ENCODE measurements at regions not wholly inside any gene's neighbourhood (a gene's known extent, or its start where the extent isn't known, plus 50 kb on each side); places are given as distances from the start of the nearest gene placed in this dataset.

GRCh38 chr1:172764378-172764777 lies 105.5 kb downstream of the FASLG start:
- Histone ChIP-seq H3K9ac (ENCODE audit: control insufficient read depth, extremely low read depth, insufficient read depth, low read length) (no peak overlapping the region), H3K9me1 (ENCODE audit: control insufficient read depth, extremely low read depth, insufficient read depth, low read length) (no peaks in the 10 kb centered on the region), H3K27ac (ENCODE audit: control insufficient read depth, insufficient read depth, low read length) (no peak overlapping the region), H3K4me2 (ENCODE audit: control insufficient read depth, extremely low read depth, insufficient read depth, low read depth, low read length) (no peak overlapping the region), H3K36me3 (ENCODE audit: control insufficient read depth in 2 of 2, extremely low read depth in 1 of 2, insufficient read depth in 2 of 2, low read length in 2 of 2) (no peaks in the 10 kb centered on the region), H3K9me3 (ENCODE audit: control insufficient read depth, low read depth, low read length) (no peaks in the 10 kb centered on the region), H4K20me1 (ENCODE audit: control insufficient read depth, extremely low read depth, insufficient read depth, low read length) (no peaks in the 10 kb centered on the region), H3K4me3 (ENCODE audit: control insufficient read depth in 2 of 3, extremely low read depth in 1 of 3, insufficient read depth in 2 of 3, low read depth in 1 of 3, low read length in 3 of 3) (no peak overlapping the region), H3K4me1 (ENCODE audit: control insufficient read depth, extremely low read depth, insufficient read depth, low read length) (peaks cover 10% of the 10 kb centered on the region), H3K27me3 (ENCODE audit: control insufficient read depth, extremely low read depth, insufficient read depth, low read length) (no peaks in the 10 kb centered on the region), H3K79me2 (ENCODE audit: control insufficient read depth, insufficient read depth, low read length) (no peaks in the 10 kb centered on the region), H2AFZ (ENCODE audit: control insufficient read depth, low read length) (no peak overlapping the region)
- no peak for TF ChIP-seq CTCF (optimal IDR thresholded peaks at IDR 0.05 in 1 of 3, IDR thresholded peaks at IDR 0.05 in 1 of 3, conservative IDR thresholded peaks at IDR 0.05 in 1 of 3; ENCODE audit: extremely low read depth in 1 of 3, insufficient read depth in 2 of 3, low read length in 3 of 3)
- TF ChIP-seq EZH2 (IDR thresholded peaks at IDR 0.05; ENCODE audit: low read length): no peak
- dilution Hi-C loops (cut with MboI; ENCODE audit: extremely low pct_ligation_motif_present, low sequenced_read_pairs): no loop called here
- FAIRE-seq (no peak), DNase-seq (ENCODE audit: low read depth, low spot score) (no peak)

- peaks cover 8% of the 10 kb centered on the region for H3K4me1 ChIP-seq (ENCODE audit: control insufficient read depth, extremely low read depth, insufficient read depth, low read length)
- dilution Hi-C loops (cut with MboI; ENCODE audit: extremely low pct_ligation_motif_present, low sequenced_read_pairs): no loop called here
- H2AFZ ChIP-seq (ENCODE audit: control insufficient read depth, low read length): no peak overlapping the region
- H3K9me1 ChIP-seq (ENCODE audit: control insufficient read depth, extremely low read depth, insufficient read depth, low read length): no peaks in the 10 kb centered on the region
- H3K9me3 ChIP-seq (ENCODE audit: control insufficient read depth, low read depth, low read length): no peaks in the 10 kb centered on the region
- no peak for FAIRE-seq
- no peaks in the 10 kb centered on the region for H3K27me3 ChIP-seq (ENCODE audit: control insufficient read depth, extremely low read depth, insufficient read depth, low read length)
- TF ChIP-seq CTCF (optimal IDR thresholded peaks at IDR 0.05 in 1 of 3, IDR thresholded peaks at IDR 0.05 in 1 of 3, conservative IDR thresholded peaks at IDR 0.05 in 1 of 3; ENCODE audit: extremely low read depth in 1 of 3, insufficient read depth in 2 of 3, low read length in 3 of 3) (no peak), EZH2 (IDR thresholded peaks at IDR 0.05; ENCODE audit: low read length) (no peak)
- H3K9ac ChIP-seq (ENCODE audit: control insufficient read depth, extremely low read depth, insufficient read depth, low read length): no peak overlapping the region
- H3K27ac ChIP-seq (ENCODE audit: control insufficient read depth, insufficient read depth, low read length): no peak overlapping the region
- H3K36me3 ChIP-seq (ENCODE audit: control insufficient read depth in 2 of 2, extremely low read depth in 1 of 2, insufficient read depth in 2 of 2, low read length in 2 of 2): no peaks in the 10 kb centered on the region
- H3K79me2 ChIP-seq (ENCODE audit: control insufficient read depth, insufficient read depth, low read length): no peaks in the 10 kb centered on the region
- H3K4me2 ChIP-seq (ENCODE audit: control insufficient read depth, extremely low read depth, insufficient read depth, low read depth, low read length): no peak overlapping the region
- H3K4me3 ChIP-seq (ENCODE audit: control insufficient read depth in 2 of 3, extremely low read depth in 1 of 3, insufficient read depth in 2 of 3, low read depth in 1 of 3, low read length in 3 of 3): no peak overlapping the region
- DNase-seq (ENCODE audit: low read depth, low spot score): no peak
- H4K20me1 ChIP-seq (ENCODE audit: control insufficient read depth, extremely low read depth, insufficient read depth, low read length): no peaks in the 10 kb centered on the region
Measured at GRCh38 chr1:172766462-172766861, 107.6 kb downstream of the FASLG start.
